ENCODE measurements at regions not wholly inside any gene's neighbourhood (a gene's known extent, or its start where the extent isn't known, plus 50 kb on each side); places are given as distances from the start of the nearest gene placed in this dataset.

DNA sequence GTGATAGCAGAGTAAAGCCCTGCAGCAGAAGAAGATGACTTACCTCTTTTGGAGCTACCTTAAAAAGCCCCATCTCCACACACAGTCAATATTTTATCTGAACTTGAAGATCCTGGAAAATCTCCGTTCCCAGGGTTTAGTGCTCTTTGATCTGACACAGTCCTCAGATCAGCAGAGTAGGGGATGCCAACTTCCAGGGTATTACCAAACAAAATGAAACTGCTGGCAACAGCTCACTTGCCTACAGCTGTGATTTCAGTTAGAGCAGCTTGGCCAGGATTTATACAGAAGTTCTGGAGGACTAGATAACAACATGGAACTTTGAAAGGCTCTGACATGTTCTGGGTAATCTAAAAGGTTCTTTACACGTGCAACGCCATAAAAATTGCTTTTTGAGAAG, 1537.8 kb upstream of the ACO1 start:
- TF ChIP-seq, protein P1, sequence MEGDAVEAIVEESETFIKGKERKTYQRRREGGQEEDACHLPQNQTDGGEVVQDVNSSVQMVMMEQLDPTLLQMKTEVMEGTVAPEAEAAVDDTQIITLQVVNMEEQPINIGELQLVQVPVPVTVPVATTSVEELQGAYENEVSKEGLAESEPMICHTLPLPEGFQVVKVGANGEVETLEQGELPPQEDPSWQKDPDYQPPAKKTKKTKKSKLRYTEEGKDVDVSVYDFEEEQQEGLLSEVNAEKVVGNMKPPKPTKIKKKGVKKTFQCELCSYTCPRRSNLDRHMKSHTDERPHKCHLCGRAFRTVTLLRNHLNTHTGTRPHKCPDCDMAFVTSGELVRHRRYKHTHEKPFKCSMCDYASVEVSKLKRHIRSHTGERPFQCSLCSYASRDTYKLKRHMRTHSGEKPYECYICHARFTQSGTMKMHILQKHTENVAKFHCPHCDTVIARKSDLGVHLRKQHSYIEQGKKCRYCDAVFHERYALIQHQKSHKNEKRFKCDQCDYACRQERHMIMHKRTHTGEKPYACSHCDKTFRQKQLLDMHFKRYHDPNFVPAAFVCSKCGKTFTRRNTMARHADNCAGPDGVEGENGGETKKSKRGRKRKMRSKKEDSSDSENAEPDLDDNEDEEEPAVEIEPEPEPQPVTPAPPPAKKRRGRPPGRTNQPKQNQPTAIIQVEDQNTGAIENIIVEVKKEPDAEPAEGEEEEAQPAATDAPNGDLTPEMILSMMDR (IDR thresholded peaks at IDR 0.05; ENCODE audit: borderline replicate concordance, insufficient read depth, low read depth, low read length), result no peak
- no peak overlapping the region for H3K4me3 ChIP-seq (ENCODE audit: low read depth, low read length)

DNA sequence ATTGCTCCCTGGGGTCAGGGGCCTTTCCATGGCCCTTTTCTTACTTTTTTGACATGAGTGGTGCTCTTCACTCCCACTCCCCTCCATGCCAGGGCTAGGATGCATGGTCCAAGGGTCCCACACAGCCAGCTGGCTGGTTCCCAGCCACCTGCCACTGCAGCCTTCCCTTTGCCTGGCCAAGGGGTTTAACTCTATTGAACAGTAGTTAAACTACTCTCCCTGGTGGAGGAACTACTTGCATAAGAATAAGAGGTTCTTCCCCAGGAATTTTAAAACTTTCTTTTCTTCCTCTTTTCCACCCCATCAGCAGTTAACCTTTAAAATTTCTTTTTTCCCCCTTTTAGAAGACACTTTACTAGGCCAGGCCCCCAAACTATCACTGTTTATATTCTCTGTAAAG, 1532.8 kb upstream of the ACO1 start:
- H3K4me3 ChIP-seq (ENCODE audit: low read depth, low read length), result no peak overlapping the region
- TF ChIP-seq, protein P1 (IDR thresholded peaks at IDR 0.05; ENCODE audit: borderline replicate concordance, insufficient read depth, low read depth, low read length), result no peak

DNA sequence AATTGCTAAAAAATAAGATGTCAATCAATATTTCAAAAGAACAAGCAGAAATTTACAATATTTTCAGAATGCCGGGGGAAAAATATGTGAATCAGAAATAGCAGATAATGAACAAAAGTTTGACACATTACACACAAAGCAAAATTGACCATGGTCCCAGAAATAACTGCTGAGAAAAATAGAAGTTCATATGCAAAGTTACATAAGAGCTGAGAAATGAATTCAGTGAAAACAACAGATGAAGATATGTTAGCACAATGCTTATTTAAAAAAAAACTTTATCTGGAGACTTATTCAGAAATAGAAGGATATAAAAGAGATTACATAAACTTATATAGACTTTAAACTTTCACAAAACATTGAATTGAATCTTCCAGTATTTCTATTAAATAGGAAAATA, 1483.7 kb upstream of the ACO1 start:
- TF ChIP-seq, protein P1 (IDR thresholded peaks at IDR 0.05; ENCODE audit: borderline replicate concordance, insufficient read depth, low read depth, low read length), result no peak
- H3K4me3 ChIP-seq (ENCODE audit: low read depth, low read length), result no peak overlapping the region

DNA sequence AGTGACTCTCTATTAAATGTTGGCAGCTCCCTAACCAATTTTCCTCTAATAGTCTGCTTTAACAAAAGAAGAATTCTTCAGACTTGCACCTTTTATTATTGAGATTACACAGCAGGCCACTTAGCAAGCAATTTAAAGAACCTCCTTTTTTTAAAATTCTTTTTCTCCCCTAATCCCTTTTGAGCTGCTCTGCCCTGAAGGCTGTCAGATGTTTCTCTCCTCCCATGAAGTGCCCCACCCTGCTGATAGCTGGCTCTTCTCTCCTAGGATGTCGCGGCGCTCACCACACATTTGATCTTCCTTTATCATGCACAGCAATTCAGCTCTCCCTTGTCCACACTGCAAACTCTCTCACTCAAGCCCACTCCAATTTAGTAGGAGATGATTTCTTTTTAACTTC, 1471.1 kb upstream of the ACO1 start:
- TF ChIP-seq, protein P1 (IDR thresholded peaks at IDR 0.05; ENCODE audit: borderline replicate concordance, insufficient read depth, low read depth, low read length), result no peak
- no peak overlapping the region for H3K4me3 ChIP-seq (ENCODE audit: low read depth, low read length)

DNA sequence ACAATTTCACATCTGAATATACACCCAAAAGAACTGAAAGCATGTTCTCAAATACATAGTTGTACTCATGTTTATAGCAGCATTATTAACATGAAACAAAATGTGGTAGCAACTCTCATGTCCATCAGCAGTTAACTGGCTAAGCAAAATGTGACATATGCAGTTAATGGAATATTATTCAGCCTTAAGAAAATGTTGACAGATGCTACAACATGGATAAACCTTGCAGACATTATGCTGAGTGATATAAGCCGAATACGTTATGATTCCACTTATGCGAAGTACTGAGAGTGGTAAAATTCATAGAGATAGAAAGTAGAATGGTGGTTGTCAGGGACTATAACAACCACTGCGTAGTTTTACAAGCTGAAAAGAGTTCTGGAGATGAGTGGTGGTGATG, 1469.0 kb upstream of the ACO1 start:
- H3K4me3 ChIP-seq (ENCODE audit: low read depth, low read length), result no peak overlapping the region
- TF ChIP-seq, protein P1 (IDR thresholded peaks at IDR 0.05; ENCODE audit: borderline replicate concordance, insufficient read depth, low read depth, low read length), result no peak

DNA sequence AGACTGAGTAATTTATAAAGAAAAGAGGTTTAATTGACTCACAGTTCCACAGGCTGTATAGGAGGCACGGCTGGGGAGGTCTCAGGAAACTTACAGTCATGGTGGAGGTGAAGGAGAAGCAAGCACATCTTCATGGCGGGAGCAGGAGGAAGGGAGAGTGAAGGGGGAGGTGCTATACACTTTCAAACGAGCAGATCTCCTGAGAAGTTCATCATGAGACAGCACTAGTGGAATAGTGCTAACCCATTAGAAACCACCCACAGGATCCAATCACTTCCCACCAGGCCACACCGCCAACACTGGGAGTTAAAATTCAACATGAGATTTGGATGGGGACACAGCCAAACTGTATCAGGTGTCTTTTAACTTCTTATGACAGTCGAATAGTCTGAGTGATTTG, 1459.3 kb upstream of the ACO1 start:
- no peak overlapping the region for H3K4me3 ChIP-seq (ENCODE audit: low read depth, low read length)
- TF ChIP-seq, protein P1 (IDR thresholded peaks at IDR 0.05; ENCODE audit: borderline replicate concordance, insufficient read depth, low read depth, low read length), result no peak

DNA sequence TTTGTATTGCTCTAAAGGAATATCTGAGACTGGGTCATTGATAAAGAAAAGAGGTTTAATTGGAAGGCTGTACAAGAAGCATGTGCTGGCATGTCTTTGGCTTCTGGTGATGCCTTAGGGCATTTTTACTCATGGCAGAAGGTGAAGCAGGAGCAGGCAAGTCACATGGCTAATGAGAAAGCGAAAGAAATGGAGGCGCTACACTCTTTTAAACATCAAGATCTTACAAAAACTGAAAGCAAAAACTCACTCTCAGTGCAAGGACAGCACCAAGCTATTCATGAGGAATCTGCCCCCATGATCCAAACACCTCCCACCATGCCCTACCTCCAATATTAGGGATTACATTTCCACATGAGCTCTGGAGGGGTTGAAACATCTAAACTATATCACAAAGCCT, 1458.8 kb upstream of the ACO1 start:
- H3K4me3 ChIP-seq (ENCODE audit: low read depth, low read length), result no peak overlapping the region
- TF ChIP-seq, protein P1 (IDR thresholded peaks at IDR 0.05; ENCODE audit: borderline replicate concordance, insufficient read depth, low read depth, low read length), result no peak

All from GM12875 (cell line).